ENCODE measurements at regions not wholly inside any gene's neighbourhood (a gene's known extent, or its start where the extent isn't known, plus 50 kb on each side); places are given as distances from the start of the nearest gene placed in this dataset.
"Not testable (repeated sequence)": the region's sequence is repeated elsewhere in the genome, so short reads cannot be mapped to it uniquely, and the experiment has no call there.

DNA sequence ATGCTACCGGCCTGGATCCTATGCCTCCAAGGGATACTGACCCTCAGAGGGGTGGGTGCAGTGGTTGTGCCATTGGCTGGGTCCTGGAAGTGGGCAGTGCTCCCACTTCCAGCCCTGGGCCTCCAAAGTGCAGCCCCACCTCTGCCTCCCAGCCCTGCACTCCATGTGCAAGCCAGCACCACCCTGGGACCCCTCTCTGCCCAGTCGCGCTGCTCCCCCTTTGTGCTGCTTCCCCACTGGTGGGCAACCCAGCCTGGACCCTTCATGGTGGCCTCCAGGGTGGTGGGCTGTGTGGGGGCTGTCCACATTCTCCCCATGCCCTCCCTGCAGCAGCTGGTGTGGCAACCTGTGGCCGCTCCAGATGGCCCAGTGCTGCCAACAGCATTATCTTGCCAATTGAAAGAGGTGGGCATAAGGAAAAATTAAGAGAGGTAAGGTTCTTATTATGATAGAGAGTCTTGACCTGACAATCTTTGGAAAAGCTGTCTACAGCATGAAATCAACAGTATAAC, 309.7 kb downstream of the GUCY2F start:
- no peak for DNase-seq (ENCODE audit: low read depth, low spot score)

DNA sequence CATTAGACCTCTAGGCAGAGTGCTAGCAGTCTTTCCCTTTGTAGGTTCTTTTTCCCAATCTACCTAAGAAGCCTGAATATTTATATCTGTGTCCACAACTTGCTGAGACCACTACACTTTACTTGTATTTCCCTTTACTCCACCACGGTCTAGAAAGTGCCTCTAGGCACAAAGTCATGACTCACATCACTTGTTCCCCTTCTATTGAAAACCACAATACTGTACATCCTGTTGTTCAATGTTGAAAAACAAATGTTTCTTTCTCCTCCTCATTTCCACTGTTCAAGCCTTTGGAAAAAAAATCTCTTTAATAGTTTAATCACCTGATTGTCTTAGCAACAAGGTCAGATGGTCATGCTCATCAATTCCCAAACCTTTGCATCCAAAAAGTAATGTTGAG, 326.7 kb downstream of the GUCY2F start:
- no peak for DNase-seq (ENCODE audit: low read depth, low spot score)

DNA sequence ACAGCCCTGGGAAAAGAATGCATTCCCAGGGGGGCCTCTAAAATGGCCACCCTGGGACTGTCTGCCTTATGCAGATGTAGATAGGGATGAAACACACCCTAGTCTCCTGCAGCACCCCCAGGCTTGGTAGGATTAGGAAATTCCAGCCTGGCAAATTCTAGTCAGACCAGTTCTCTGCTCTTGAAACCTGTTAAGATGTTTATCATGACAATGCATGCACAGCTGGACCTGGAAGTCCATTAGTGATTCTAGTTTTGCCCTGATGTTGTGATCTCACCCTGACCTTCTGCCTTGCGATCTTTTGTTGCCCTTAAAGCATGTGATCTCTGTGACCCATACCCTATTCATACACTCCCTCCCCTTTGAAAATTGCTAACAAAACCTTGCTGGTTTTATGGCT, 337.7 kb downstream of the GUCY2F start:
- DNase-seq (ENCODE audit: low read depth, low spot score): not testable (repeated sequence)

DNA sequence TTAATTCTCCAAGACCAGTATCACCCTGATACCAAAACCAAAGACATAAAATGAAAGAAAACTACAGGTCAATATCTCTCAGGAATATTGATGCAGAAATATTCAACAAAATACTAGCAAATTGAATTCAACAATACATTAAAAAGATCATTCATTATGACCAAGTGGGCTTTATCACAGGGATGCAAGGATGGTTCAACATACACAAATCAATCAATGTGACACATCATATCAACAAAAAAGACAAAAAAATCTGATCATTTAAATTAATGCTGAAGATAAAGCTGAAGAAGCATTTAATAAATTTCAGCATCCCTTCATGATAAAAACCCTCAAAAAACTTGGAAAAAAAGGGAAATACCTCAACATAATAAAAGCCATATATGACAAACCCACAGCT, 341.4 kb downstream of the GUCY2F start:
- DNase-seq (ENCODE audit: low read depth, low spot score): no peak

DNA sequence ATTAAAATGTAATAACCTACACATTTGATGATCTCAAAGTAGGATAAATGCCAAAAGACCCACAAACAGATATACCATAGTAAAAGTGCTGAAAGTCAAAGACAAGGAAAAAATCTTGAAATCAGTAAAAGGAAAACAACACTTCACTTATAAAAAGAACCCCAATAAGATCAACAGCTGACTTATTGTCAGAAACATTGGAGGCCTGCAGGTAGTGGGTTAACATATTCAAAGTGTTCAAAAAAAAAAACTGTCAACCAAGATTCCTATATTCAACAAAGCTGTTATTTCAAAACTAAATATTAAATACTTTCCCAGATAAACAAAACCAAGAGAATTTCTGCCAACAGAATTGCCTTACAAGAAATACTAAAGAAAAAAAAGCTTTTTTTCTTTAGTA, 347.1 kb downstream of the GUCY2F start:
- no peak for DNase-seq (ENCODE audit: low read depth, low spot score)

DNA sequence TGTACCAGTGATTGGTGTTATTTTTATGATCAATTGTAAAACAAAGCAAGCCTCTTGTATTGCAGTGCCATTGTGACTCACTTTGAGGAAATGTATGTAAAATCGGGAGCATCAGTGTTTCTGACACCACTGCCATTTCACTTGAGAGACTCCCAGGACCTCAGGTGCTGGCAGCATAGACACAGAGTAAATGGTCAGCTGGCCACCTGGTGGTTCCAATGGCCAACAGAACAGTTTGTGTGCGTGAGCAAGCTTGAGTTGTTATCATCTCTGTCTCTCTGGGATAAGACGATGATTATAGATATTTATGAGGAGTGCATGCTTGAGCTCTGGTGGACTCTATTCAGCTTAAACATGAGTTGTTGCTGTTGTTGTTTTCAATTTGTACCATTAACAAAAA, 356.6 kb downstream of the GUCY2F start:
- DNase-seq (ENCODE audit: low read depth, low spot score): no peak

DNA sequence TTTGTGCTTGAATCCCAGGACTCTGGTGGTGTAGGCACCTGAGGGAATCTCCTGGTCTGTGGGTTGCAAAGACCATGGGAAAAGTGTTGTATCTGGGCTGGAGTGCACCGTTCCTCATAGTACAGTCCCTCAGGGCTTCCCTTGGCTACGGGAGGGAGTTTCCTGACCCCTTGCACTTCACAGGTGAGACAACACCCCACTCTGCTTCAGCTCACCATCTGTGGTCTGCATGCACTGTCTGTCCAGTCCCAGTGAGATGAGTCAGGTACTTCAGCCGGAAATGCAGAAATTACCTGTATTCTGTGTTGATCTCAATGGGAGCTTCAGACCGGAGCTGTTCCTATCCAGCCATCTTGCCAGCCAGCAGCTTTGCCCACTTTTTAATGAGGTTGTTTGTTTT, 353.0 kb upstream of the IRS4 start:
- no peak for DNase-seq (ENCODE audit: low read depth, low spot score)

DNA sequence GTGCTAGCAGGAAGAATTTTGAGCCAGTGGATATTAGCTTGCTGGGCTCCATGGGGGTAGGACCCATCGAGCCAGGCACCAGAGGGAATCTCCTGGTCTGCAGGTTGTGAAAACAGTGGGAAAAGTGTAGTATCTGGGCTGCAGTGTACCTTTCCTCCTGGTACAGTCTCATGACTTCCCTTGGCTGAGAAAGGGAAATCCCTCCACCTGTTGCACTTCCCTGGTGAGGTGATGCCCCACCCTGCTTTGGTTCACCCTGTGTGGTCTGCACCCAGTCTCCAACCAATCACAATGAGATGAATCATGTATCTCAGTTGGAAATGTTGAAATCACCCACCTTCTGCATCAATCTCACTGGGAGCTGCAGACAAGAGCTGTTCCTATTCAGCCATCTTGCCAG, 341.4 kb upstream of the IRS4 start:
- DNase-seq (ENCODE audit: low read depth, low spot score): no peak

DNA sequence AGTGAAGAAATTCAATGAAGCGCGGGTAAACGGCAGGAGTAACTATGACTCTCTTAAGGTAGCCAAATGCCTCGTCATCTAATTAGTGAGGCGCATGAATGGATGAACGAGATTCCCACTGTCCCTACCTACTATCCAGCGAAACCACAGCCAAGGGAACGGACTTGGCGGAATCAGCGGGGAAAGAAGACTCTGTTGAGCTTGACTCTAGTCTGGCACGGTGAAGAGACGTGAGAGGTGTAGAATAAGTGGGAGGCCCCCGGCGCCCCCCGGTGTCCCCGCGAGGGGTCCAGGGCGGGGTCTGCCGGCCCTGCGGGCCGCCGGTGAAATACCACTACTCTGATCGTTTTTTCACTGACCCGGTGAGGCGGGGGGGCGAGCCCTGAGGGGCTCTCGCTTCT, 317.8 kb upstream of the IRS4 start:
- DNase-seq (ENCODE audit: low read depth, low spot score): not testable (repeated sequence)

DNA sequence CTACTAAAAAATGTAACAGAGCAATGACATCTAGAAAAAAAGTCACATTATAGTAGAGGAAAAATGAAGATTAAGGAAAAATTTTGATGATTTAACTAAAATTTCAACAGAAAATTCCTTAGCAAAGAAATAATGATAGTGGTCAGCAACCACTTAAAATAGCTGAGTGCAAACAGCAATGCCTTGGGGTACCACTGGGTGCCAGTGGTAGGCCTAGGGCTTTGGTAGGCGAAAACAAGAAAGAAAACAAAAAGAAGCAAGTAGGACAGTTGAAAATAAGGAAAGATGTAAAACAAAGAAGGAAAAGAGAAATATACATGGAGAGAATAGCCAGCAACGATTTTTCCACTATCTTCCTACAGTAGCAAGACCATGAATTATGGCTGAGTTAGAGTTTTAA, 313.5 kb upstream of the IRS4 start:
- no peak for DNase-seq (ENCODE audit: low read depth, low spot score)

DNA sequence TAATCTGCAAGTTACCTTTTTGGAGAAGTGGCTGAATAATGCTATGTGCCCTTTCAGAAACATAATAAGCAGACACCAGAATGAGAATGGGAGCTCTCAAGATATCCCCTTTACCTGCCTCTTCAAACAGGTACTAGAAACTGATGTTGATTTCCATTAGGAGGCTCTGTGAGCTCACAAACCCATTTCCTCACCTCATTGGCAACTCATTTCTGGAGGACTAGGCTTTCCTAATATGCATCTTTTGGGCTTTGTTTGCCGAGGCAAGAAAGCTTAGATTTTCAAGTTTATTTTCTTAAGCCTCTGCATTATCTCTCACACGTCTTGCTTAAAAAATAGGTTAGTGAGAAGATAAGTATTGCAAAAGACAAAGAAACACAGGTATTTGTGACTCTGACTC, 313.1 kb upstream of the IRS4 start:
- DNase-seq (ENCODE audit: low read depth, low spot score): no peak

DNA sequence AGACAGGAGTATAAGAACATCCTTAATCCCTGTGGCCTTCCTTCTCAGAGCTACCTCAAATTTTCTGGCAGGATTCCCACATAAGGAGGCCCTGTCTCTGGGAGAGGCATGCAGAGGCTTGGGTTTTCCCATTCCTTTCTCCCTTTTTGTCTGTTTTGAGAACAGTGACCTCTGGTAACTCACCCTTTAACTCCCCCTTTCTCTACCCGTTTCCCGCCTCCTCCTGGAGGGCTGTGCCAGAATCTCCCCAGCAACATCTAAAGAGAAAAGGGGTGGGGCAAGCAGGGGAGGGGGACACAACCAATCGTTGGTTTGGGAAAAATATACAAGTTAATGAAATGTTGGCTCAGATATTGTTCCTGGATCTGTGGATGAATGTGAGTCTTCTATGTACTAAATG, 303.7 kb upstream of the IRS4 start:
- DNase-seq (ENCODE audit: low read depth, low spot score): no peak

DNA sequence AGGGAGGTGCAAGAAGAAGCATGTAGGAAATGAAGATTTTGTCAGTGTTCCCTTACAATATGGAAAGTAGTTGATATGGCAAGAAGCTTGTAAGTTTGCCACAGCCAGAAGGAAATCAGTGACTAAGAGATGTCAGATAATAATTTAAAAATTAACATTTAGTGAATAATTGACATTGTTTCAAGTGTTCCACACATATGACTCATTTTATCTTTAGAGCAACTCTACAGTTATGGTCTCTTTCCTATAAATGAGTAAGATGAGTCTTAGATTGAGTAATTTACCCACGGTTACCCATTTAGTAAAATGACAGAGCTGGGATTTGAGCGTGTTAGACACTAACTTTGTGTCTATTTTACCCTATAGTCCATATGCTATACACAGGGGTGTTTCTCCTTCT, 300.3 kb upstream of the IRS4 start:
- no peak for DNase-seq (ENCODE audit: low read depth, low spot score)

DNA sequence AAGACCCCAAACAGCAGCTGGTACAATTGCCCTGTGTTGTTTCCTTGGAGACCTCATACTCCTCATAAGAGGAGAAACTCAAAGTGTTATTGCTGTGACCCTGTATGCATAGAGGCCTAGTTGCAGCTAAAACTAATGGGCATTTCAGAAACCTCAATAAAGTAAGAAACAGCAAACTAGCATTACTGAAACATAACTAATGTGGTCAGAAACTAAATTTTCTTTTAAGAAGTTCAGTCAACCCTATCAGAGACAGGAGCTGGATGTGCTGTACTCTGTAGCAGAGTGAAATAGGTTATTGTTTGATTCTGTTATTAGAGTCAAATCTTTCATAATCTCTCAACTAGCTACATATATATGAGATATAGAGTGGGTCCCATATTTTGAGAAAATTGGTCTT, 257.5 kb upstream of the IRS4 start:
- DNase-seq (ENCODE audit: low read depth, low spot score): no peak

DNA sequence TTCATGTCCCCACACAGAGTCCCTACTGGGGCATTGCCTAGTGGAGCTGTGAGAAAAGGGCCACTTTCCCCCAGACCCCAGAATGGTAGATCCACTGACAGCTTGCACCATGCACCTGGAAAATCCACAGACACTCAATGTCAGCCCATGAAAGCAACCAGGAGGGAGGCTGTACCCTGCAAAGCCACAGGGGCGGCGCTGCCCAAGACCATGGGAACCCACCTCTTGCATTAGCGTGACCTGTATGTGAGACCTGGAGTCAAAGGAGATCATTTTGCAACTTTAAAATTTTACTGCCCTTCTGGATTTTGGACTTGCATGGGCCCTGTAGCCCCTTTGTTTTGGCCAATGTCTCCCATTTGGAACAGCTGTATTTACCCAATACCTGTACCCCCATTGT, 236.5 kb upstream of the IRS4 start:
- not testable (repeated sequence) for DNase-seq (ENCODE audit: low read depth, low spot score)

DNA sequence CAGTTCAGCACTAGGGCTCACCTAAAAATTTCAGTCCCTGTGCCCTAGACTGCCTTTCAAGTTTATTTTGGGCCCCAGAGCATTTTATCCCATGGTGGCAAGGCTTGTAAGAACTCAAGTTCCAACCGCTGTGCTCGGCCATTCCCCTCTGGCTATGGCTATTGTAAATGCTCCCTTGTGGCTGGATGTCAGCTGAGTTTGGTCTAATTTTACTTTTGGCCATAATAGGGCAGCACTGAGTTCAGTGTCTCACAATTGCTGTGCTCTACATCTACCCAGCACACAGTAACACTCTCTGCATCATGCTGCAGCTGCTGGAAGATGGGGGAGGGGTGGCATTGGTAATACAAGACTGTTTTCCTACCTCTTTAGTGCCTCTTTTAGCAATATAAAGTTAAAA, 210.8 kb upstream of the IRS4 start:
- DNase-seq (ENCODE audit: low read depth, low spot score): no peak

DNA sequence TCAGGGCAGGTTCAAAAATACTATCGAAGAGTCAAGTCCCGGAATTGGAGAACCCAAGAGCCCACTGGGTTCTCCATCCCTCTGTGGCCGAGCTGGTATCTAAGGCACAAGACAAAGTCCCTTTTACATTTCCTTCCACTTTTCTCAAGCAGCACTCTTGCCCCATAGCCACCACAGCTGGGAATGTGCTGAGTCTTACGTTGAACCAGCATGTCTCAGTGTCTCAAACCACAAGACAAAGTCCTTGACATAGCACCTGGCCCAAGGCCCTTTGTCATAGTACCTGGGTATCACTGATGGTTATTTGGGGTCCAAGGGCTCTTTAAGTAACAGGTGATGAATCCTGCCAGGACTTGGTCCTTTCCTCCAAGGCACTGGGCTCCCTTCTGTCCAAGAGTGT, 210.2 kb upstream of the IRS4 start:
- DNase-seq (ENCODE audit: low read depth, low spot score): no peak

DNA sequence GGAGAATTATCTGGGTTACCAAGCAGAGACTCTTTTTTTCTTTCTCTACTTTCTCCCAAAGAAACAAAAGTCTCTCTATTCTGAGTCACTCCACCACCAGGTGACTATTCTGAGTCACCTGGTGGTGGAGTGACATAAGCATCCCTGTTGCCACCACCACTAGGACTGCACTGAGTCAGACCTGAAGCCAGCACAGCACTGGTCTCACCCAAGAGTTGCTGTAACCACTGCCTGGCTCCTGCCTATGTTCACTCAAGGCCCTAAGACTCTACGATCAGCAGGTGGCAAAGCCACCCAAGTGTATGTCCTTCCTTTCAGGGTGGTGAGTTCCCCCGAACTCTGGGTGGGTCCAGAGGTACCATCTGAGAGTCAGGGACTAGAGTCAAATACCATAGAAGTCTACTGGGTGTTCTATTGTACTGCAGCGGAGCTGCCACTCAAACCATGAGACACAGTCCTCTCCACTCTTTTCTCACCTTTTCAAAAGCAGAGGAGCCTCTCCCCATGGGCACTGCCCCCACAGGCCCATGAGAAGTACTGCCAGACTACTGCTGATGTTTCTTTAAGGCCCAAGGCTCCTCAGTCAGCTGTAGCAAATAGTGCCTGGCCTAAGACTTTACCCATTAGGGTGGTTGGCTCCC, 209.6 kb upstream of the IRS4 start:
- no peak for DNase-seq (ENCODE audit: low read depth, low spot score)

DNA sequence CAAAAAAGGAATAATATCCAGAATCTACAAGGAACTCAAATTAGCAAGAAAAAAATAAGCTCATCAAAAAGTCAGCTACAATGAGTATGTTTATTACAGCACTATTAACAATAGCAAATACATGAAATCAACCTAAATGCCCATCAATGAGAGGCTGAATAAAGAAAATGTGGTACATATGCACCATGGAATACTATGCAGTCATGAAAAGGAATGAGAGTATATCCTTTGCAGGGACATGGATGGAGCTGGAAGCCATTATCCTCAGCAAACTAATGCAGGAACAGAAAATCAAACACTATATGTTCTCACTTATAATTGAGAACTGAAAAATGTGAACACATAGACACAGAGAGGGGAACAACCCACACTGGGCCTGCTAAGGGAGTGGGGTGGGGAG, 178.4 kb upstream of the IRS4 start:
- DNase-seq (ENCODE audit: low read depth, low spot score): no peak

DNA sequence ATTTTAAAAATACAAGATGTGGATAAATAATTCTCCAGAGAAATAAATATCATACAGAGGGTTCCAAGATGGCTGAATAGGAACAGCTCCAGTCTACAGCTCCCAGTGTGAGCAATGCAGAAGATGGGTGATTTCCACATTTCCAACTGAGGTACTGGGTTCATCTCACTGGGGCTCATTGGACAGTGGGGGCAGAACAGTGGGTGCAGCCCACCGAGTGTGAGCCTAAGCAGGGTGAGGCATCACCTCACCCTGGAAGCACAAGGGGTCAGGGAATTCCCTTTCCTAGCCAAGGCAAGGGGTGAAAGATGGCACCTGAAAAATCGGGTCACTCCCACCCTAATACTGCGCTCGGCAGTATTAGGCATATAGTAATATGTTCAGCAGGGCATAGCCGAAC, 167.5 kb upstream of the IRS4 start:
- DNase-seq (ENCODE audit: low read depth, low spot score): not testable (repeated sequence)

DNA sequence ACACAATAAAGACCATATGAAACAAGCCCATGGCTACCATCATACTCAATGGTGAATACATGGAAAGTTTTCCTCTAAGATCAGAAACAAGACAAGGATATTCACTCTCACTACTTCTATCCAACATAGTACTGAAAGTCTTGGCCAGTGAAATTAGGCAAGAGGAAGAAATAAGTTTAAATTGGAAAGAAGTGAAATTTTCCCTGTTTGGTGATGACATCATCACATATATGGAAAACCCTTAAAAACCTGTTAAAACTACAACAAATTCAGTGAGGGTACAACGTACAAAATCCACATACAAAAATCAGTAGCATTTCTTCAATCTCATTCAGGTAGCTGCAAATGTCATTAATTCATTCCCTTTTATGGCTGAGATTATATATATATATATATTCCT, 164.0 kb upstream of the IRS4 start:
- no peak for DNase-seq (ENCODE audit: low read depth, low spot score)

DNA sequence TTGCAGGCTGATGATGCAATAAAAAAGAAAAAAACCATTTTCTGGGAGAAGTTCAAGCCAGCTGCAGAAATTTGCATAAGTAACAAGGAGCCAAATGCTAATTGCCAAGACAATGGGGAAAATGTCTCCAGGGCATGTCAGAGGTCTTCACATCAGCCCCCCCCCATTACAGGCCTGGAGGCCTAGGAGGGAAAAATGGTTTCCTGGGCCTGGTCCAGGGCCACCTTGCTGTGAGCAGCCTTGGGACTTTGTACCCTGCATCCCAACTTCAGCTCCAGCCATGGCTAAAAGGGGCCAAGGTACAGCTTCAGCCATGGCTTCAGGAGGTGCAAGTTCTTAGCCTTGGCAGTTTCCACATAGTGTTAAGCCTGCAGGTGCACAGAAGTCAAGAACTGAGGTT, 160.0 kb upstream of the IRS4 start:
- not testable (repeated sequence) for DNase-seq (ENCODE audit: low read depth, low spot score)

DNA sequence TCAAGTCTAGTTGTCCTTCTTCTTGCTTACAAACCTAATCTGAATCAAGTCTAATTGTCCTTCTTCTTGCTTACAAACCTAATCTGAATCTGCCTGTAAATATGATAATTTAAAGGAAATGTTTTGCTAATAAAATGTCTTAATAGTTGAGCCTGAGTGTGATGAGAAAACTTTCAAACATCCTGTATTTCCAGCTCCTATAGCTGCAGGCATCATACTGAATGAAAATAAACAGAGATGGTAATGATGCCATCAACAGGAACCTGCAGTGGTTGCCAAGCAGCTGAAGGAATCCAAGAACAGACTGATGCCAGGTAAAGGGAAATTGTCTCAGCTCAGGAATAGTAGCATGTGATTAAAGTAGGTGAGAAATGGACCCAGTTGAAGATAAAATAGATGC, 156.1 kb upstream of the IRS4 start:
- no peak for DNase-seq (ENCODE audit: low read depth, low spot score)

DNA sequence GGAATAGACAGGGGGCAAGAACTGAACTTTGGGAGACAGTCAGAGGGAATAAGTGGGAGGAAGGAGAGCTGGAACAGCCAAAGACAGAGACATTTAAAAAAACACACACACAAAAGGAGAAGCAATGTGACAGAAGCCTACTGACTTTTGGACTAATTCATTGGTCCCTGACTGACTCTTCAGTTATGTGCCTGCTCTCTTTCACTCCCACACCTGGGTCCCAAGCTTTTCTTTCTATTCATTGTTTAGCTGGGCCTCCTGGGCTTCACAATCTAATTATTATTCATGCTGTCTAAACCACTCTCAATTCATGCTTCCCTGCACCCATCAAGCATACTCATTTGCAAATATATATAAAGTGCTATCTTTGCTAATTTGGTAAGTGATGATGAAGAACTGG, 139.2 kb upstream of the IRS4 start:
- DNase-seq (ENCODE audit: low read depth, low spot score): no peak

Measured in brain pericyte (primary cell).